NCI-H69 (cell line): ENCODE measurements at regions not wholly inside any gene's neighbourhood (a gene's known extent, or its start where the extent isn't known, plus 50 kb on each side); places are given as distances from the start of the nearest gene placed in this dataset.
A peak's percentile ranks its signal among the peaks of the same experiment; 100 is the strongest.

ENCODE experiments used
- DNase-seq: peaks from one replicate; lab custom pipeline; 2025; lab: John Stamatoyannopoulos, UW

GRCh38 chr7:47663851-47664250 is 81.9 kb upstream of the TNS3 start:
- DNase-seq: peak; percentile 41

GRCh38 chr7:47663213-47663612 is 81.3 kb upstream of the TNS3 start:
- peak; percentile 30 for DNase-seq

GRCh38 chr7:47661051-47661714 is 79.3 kb upstream of the TNS3 start:
- peak; percentile 37 for DNase-seq

GRCh38 chr7:47659664-47660462 is 78.0 kb upstream of the TNS3 start:
- no peak for DNase-seq

GRCh38 chr7:47658886-47659635 is 77.2 kb upstream of the TNS3 start:
- DNase-seq: no peak

GRCh38 chr7:47657126-47657525 is 75.2 kb upstream of the TNS3 start:
- no peak for DNase-seq

GRCh38 chr7:47654672-47655298 is 72.9 kb upstream of the TNS3 start:
- no peak for DNase-seq

- peak; percentile 21 for DNase-seq
Measured at GRCh38 chr7:47653550-47654411, 71.9 kb upstream of the TNS3 start.

- DNase-seq: no peak
Measured at GRCh38 chr7:47652591-47652990, 70.7 kb upstream of the TNS3 start.

GRCh38 chr7:47651355-47652317 is 69.7 kb upstream of the TNS3 start:
- DNase-seq: no peak

- no peak for DNase-seq
Measured at GRCh38 chr7:47649919-47650318, 68.0 kb upstream of the TNS3 start.

- no peak for DNase-seq
Measured at GRCh38 chr7:47648275-47648925, 66.5 kb upstream of the TNS3 start.

GRCh38 chr7:47647918-47648250 is 66.0 kb upstream of the TNS3 start:
- DNase-seq: no peak

- peak; percentile 80 for DNase-seq
Measured at GRCh38 chr7:47647181-47647917, 65.4 kb upstream of the TNS3 start.

- no peak for DNase-seq
Measured at GRCh38 chr7:47643716-47644400, 61.9 kb upstream of the TNS3 start.

GRCh38 chr7:47640265-47640664 is 58.4 kb upstream of the TNS3 start:
- DNase-seq: no peak

GRCh38 chr7:47639495-47640110 is 57.7 kb upstream of the TNS3 start:
- DNase-seq: no peak

- DNase-seq: no peak
Measured at GRCh38 chr7:47638679-47639315, 56.9 kb upstream of the TNS3 start.
